Progenitor cell of endocrine pancreas (in vitro differentiated cells): ENCODE measurements at regions not wholly inside any gene's neighbourhood (a gene's known extent, or its start where the extent isn't known, plus 50 kb on each side); places are given as distances from the start of the nearest gene placed in this dataset.
"Not testable (repeated sequence)": the region's sequence is repeated elsewhere in the genome, so short reads cannot be mapped to it uniquely, and the experiment has no call there.

Experiments used
- DNase-seq: peaks from one replicate; pipeline ENCODE4 v3.0.0; 2021; ENCODE audit warnings: low spot score; ENCODE audit not compliant: unreplicated experiment
- H3K27ac Mint-ChIP-seq: 2 replicates; pipeline ENCODE4 v1.8.0; 2021; ENCODE audit warnings: mild to moderate bottlenecking, moderate library complexity, mixed read lengths
- H3K27me3 Mint-ChIP-seq: 2 replicates; pipeline ENCODE4 v1.8.0; 2021; ENCODE audit warnings: mixed read lengths
- H3K36me3 Mint-ChIP-seq: 2 replicates; pipeline ENCODE4 v1.8.0; 2022; ENCODE audit warnings: mixed read lengths; ENCODE audit not compliant: insufficient read depth
- H3K4me1 Mint-ChIP-seq: 2 replicates; pipeline ENCODE4 v1.8.0; 2021; ENCODE audit warnings: low read depth, mixed read lengths
- H3K4me3 Mint-ChIP-seq: 2 replicates; pipeline ENCODE4 v1.8.0; 2021; ENCODE audit warnings: low read depth, mild to moderate bottlenecking, moderate library complexity, mixed read lengths
- H3K9me3 Mint-ChIP-seq: 2 replicates; pipeline ENCODE4 v1.8.0; 2021; ENCODE audit warnings: low read depth, mixed read lengths
- TF ChIP-seq, protein P1 (sequence below): fragments of 200-600 bp; sonication (generic); IDR thresholded peaks from one replicate; pipeline ENCODE4 v1.5.0; 2021; ENCODE audit warnings: antibody characterized with exemption, mild to moderate bottlenecking; ENCODE audit not compliant: unreplicated experiment

DNA sequence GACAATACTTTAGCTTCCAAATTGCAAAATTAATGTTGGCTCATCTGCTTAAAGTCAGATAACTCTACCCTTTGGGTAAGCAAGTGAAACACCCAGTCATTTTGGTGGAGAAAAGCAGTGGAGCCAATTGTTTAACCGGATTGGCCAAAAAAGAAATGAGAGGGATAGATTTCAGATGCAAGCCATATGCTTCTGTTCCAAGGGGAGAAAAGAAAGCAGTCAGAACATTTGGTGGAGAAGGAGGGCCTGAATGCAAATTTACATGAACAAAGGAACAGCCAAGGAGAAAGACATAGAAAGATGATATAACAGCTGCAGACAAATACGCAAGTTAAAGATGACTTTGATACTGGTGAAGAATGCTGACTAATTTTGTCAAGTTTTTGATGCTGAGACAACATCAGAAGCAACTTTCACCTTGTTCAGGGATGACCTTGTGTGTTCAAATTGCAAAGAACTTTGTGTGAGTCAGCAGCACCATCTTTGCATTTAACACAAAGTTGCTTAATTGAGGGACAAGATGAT lies 173.1 kb downstream of the TGFB2 start:
- H3K27me3 Mint-ChIP-seq: peaks cover 3% of the 10 kb centered on the region
- no peak overlapping the region for H3K27ac Mint-ChIP-seq
- no peak overlapping the region for H3K4me3 Mint-ChIP-seq
- no peak for DNase-seq
- H3K9me3 Mint-ChIP-seq: no peaks in the 10 kb centered on the region
- TF ChIP-seq, protein P1, sequence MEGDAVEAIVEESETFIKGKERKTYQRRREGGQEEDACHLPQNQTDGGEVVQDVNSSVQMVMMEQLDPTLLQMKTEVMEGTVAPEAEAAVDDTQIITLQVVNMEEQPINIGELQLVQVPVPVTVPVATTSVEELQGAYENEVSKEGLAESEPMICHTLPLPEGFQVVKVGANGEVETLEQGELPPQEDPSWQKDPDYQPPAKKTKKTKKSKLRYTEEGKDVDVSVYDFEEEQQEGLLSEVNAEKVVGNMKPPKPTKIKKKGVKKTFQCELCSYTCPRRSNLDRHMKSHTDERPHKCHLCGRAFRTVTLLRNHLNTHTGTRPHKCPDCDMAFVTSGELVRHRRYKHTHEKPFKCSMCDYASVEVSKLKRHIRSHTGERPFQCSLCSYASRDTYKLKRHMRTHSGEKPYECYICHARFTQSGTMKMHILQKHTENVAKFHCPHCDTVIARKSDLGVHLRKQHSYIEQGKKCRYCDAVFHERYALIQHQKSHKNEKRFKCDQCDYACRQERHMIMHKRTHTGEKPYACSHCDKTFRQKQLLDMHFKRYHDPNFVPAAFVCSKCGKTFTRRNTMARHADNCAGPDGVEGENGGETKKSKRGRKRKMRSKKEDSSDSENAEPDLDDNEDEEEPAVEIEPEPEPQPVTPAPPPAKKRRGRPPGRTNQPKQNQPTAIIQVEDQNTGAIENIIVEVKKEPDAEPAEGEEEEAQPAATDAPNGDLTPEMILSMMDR: no peak
- no peaks in the 10 kb centered on the region for H3K36me3 Mint-ChIP-seq
- peaks cover 12% of the 10 kb centered on the region for H3K4me1 Mint-ChIP-seq

DNA sequence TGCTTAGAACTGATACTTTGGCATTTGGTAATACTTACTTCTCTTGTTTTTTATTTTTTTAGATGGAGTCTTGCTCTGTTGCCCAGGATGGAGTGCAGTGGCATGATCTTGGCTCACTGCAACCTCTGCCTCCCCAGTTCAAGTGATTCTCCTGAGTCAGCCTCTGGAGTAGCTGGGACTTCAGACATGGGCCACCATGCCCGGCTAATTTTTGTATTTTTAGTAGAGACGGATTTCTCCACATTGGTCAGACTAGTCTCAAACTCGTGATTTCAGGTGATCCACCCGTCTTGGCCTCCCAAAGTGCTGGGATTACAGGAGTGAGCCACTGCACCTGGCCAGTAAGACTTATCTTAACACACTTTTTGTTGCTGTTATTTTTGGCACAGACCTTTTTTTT lies 175.5 kb downstream of the TGFB2 start:
- DNase-seq, H3K36me3 Mint-ChIP-seq, H3K27me3 Mint-ChIP-seq, H3K4me3 Mint-ChIP-seq, H3K9me3 Mint-ChIP-seq, H3K27ac Mint-ChIP-seq: not testable (repeated sequence)
- H3K4me1 Mint-ChIP-seq: peaks cover 27% of the 10 kb centered on the region

DNA sequence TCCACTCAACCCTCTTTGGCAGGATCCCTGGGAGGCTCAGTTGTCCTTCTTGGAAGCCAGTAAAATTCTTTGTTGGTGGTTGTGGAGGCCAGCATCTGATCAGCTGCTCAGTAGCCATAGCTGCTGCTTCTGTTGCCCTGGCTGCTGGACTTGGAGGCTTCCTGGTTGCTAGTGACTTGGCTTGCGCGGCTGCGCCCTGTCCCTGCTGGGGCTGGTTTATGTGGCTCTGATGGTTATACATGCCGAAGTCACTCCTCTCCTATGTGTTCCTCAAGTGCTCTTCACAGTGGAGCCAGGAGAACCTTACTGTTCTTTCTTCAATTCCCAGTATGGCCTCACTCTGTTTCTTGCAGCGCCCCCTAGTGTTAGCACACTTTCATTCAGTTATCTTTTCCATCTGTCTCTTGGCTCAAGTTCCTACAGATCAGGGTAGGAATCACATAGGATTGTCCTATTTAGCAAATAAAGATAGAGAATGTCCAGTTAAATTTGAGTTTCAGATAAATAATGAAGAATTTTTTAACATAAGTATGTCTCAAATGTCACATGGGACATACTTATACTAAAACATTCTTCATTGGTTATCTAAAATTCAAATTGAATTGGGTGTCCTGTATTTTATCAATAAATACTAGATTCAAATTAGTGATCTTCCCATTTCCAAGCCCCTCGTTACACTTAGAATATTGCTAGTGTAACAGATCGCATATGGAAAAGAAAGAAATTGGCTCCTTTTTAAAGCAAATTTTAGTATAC lies 176.5 kb downstream of the TGFB2 start:
- no peak overlapping the region for H3K4me3 Mint-ChIP-seq

DNA sequence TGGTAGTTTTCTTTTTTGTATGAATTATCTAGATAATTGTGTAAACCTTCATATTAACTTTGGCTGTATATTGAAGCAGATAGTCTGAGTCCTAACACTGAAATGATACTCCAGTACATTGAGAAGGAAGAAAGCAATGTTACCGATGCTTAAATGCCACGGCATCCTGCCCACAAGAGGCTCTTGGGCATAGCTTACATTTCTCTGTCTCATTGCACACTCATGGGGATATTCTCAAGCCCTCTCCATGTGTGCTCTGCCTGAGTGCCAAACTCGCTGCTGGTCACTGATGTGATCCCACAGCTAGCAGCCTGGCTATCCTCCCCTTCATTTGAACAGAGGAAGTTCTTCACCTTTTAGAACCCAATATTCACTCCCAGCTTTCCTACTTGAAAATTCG lies 179.4 kb downstream of the TGFB2 start:
- Mint-ChIP-seq H3K27ac (peak overlapping the region; percentile 1), H3K36me3 (no peaks in the 10 kb centered on the region), H3K4me3 (no peak overlapping the region), H3K27me3 (no peaks in the 10 kb centered on the region), H3K4me1 (peaks cover 34% of the 10 kb centered on the region), H3K9me3 (no peaks in the 10 kb centered on the region)
- TF ChIP-seq, protein P1: no peak
- no peak for DNase-seq

More for the DNA sequence above, 176.5 kb downstream of the TGFB2 start:
- no peak for DNase-seq
- Mint-ChIP-seq H3K27ac (no peak overlapping the region), H3K4me1 (peaks cover 31% of the 10 kb centered on the region), H3K9me3 (no peaks in the 10 kb centered on the region), H3K36me3 (no peaks in the 10 kb centered on the region), H3K27me3 (peaks cover 3% of the 10 kb centered on the region)
- TF ChIP-seq, protein P1: peak; percentile 39

DNA sequence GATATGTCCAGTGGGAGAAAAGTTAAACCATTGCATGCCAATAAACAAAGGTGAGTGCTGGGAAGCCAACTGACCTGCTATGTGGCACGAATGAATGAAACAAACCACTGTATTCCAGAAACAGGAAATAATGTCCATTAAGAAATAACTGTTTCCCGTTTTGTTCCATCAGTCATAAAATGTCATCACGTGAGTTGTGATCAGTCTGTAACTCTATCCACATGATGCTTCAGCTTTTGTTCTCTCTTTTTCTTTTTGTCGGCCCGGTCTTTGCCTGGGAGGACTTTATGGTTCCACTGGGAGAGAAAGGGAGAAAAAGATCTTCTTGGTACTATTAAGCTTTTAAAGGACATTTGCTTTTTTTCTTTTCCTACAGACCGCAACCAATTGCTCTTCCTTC lies 179.9 kb downstream of the TGFB2 start:
- H3K36me3 Mint-ChIP-seq: no peaks in the 10 kb centered on the region
- no peak for DNase-seq

More for the DNA sequence above, 179.9 kb downstream of the TGFB2 start:
- Mint-ChIP-seq H3K4me3 (no peak overlapping the region), H3K4me1 (peaks cover 32% of the 10 kb centered on the region), H3K9me3 (no peaks in the 10 kb centered on the region), H3K27me3 (no peaks in the 10 kb centered on the region), H3K27ac (peak overlapping the region; percentile 17)
- TF ChIP-seq, protein P1: no peak
